ENCODE measurements at regions not wholly inside any gene's neighbourhood (a gene's known extent, or its start where the extent isn't known, plus 50 kb on each side); places are given as distances from the start of the nearest gene placed in this dataset.
A peak's percentile ranks its signal among the peaks of the same experiment; 100 is the strongest.

GRCh38 chr2:191625446-191625845, 52.5 kb upstream of the NABP1 start:
- H3K4me3 ChIP-seq (ENCODE audit: low read depth, low read length): peak overlapping the region; percentile 46
- no peak for DNase-seq
- no peaks in the 10 kb centered on the region for H3K36me3 ChIP-seq (ENCODE audit: control insufficient read depth, insufficient read depth, low read length)
- no peaks in the 10 kb centered on the region for H3K9me3 ChIP-seq (ENCODE audit: control insufficient read depth in 2 of 2, low read length in 2 of 2)
- no peaks in the 10 kb centered on the region for H3K36me3 Mint-ChIP-seq
- H3K4me3 Mint-ChIP-seq: peak overlapping the region in 3 of 4 donors; percentile 14 to 73 (median 26)
- peak overlapping the region; percentile 96 for H3K27ac Mint-ChIP-seq
- no peaks in the 10 kb centered on the region for H3K27me3 ChIP-seq (ENCODE audit: control insufficient read depth, insufficient read depth, low read length)
- H3K27ac ChIP-seq (ENCODE audit: insufficient read depth, low read length, poor library complexity, severe bottlenecking): peak overlapping the region; percentile 82
- ATAC-seq (ENCODE audit: low read depth in 2 of 2): no peak
- H3K4me1 Mint-ChIP-seq: peaks cover 47 to 95% (median 75%) of the 10 kb centered on the region in 4 donors
- peaks cover 72% of the 10 kb centered on the region for H3K4me1 ChIP-seq (ENCODE audit: control insufficient read depth, insufficient read depth, low read length, poor library complexity, severe bottlenecking)
- H3K9me3 Mint-ChIP-seq: peaks cover 0 to 4% (median 0%) of the 10 kb centered on the region in 7 donors
- no peaks in the 10 kb centered on the region for H3K27me3 Mint-ChIP-seq

GRCh38 chr2:191626497-191627151, 51.3 kb upstream of the NABP1 start:
- H3K36me3 Mint-ChIP-seq: no peaks in the 10 kb centered on the region
- H3K4me3 ChIP-seq (ENCODE audit: low read depth, low read length): no peak overlapping the region
- H3K9me3 Mint-ChIP-seq: peaks cover 0 to 4% (median 0%) of the 10 kb centered on the region in 7 donors
- no peaks in the 10 kb centered on the region for H3K36me3 ChIP-seq (ENCODE audit: control insufficient read depth, insufficient read depth, low read length)
- no peaks in the 10 kb centered on the region for H3K9me3 ChIP-seq (ENCODE audit: control insufficient read depth in 2 of 2, low read length in 2 of 2)
- ATAC-seq (ENCODE audit: low read depth in 2 of 2) (no peak), DNase-seq (no peak)
- peak overlapping the region in 1 of 4 donors; percentile 5 for H3K4me3 Mint-ChIP-seq
- H3K27ac Mint-ChIP-seq: peak overlapping the region; percentile 79 to 96 (median 90)
- no peak overlapping the region for H3K27ac ChIP-seq (ENCODE audit: insufficient read depth, low read length, poor library complexity, severe bottlenecking)
- H3K27me3 ChIP-seq (ENCODE audit: control insufficient read depth, insufficient read depth, low read length): no peaks in the 10 kb centered on the region
- peaks cover 43 to 98% (median 77%) of the 10 kb centered on the region in 4 donors for H3K4me1 Mint-ChIP-seq
- H3K27me3 Mint-ChIP-seq: no peaks in the 10 kb centered on the region
- peaks cover 68% of the 10 kb centered on the region for H3K4me1 ChIP-seq (ENCODE audit: control insufficient read depth, insufficient read depth, low read length, poor library complexity, severe bottlenecking)

GRCh38 chr2:191627518-191627917, 50.4 kb upstream of the NABP1 start:
- no peaks in the 10 kb centered on the region for H3K27me3 ChIP-seq (ENCODE audit: control insufficient read depth, insufficient read depth, low read length)
- no peak overlapping the region for H3K4me3 ChIP-seq (ENCODE audit: low read depth, low read length)
- ATAC-seq (ENCODE audit: low read depth in 2 of 2) (no peak), DNase-seq (no peak)
- no peak overlapping the region for H3K27ac ChIP-seq (ENCODE audit: insufficient read depth, low read length, poor library complexity, severe bottlenecking)
- peaks cover 66% of the 10 kb centered on the region for H3K4me1 ChIP-seq (ENCODE audit: control insufficient read depth, insufficient read depth, low read length, poor library complexity, severe bottlenecking)
- Mint-ChIP-seq H3K9me3 (peaks cover 0 to 4% (median 0%) of the 10 kb centered on the region in 7 donors), H3K4me1 (peaks cover 43 to 91% (median 75%) of the 10 kb centered on the region in 4 donors), H3K4me3 (peak overlapping the region in 2 of 4 donors; percentile 55), H3K27me3 (no peaks in the 10 kb centered on the region), H3K27ac (peak overlapping the region; percentile 79 to 96 (median 90)), H3K36me3 (no peaks in the 10 kb centered on the region)
- H3K36me3 ChIP-seq (ENCODE audit: control insufficient read depth, insufficient read depth, low read length): no peaks in the 10 kb centered on the region
- no peaks in the 10 kb centered on the region for H3K9me3 ChIP-seq (ENCODE audit: control insufficient read depth in 2 of 2, low read length in 2 of 2)

Measured in CD4-positive, CD25-positive, alpha-beta regulatory T cell (primary cell).